ENCODE measurements at regions not wholly inside any gene's neighbourhood (a gene's known extent, or its start where the extent isn't known, plus 50 kb on each side); places are given as distances from the start of the nearest gene placed in this dataset.

DNA sequence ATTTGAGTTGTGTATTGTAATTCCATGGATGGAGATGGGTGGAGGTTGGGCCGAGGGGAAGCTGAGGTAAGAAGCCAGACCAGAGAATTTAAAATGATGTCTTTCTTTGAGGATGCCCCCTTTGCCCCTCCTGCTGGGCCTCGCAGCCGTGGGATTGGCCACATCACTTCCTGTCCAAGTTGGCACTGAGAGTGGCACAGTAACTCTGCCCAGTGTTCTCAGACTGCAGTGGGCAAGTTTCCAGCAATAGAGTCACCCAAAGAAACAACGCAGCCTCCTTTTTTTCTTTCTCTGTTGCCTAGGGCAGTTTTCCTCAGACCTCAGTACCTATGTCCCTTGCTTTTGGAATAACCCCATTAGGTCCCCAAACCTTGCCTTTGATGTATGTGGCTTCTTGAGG, 306.6 kb upstream of the DMRT1 start:
- Histone ChIP-seq H3K4me1 (ENCODE audit: control insufficient read depth, insufficient read depth, low read length) (peaks cover 3% of the 10 kb centered on the region), H3K27ac (ENCODE audit: low read depth, low read length) (no peak overlapping the region), H3K36me3 (ENCODE audit: control insufficient read depth, insufficient read depth, low read length) (no peaks in the 10 kb centered on the region), H3K9ac (ENCODE audit: low read length) (no peak overlapping the region), H3K27me3 (ENCODE audit: control insufficient read depth, insufficient read depth, low read length) (no peaks in the 10 kb centered on the region), H3K4me3 (ENCODE audit: low read length) (no peak overlapping the region)

DNA sequence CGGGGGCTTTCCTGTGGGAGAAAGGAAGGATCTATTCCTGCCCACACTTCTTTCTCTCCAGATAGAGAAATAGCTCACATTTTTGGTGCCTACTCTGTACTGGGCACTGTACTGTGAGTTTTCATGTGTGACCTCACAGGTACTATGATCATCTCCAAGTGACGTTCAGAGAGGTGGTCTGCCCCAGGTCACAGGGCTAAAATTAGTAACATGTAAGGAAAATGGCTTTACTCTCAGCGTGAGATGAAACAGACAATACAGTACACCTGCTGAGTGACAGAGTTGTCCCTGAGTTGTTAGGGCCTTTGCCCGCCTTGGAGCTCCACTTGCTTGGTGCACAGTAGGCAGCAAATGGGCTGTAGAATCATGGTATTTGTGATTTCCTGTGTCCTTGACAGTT, 306.1 kb upstream of the DMRT1 start:
- Histone ChIP-seq H3K36me3 (ENCODE audit: control insufficient read depth, insufficient read depth, low read length) (no peaks in the 10 kb centered on the region), H3K9ac (ENCODE audit: low read length) (no peak overlapping the region), H3K4me1 (ENCODE audit: control insufficient read depth, insufficient read depth, low read length) (peaks cover 3% of the 10 kb centered on the region), H3K27me3 (ENCODE audit: control insufficient read depth, insufficient read depth, low read length) (no peaks in the 10 kb centered on the region), H3K4me3 (ENCODE audit: low read length) (no peak overlapping the region), H3K27ac (ENCODE audit: low read depth, low read length) (no peak overlapping the region)

DNA sequence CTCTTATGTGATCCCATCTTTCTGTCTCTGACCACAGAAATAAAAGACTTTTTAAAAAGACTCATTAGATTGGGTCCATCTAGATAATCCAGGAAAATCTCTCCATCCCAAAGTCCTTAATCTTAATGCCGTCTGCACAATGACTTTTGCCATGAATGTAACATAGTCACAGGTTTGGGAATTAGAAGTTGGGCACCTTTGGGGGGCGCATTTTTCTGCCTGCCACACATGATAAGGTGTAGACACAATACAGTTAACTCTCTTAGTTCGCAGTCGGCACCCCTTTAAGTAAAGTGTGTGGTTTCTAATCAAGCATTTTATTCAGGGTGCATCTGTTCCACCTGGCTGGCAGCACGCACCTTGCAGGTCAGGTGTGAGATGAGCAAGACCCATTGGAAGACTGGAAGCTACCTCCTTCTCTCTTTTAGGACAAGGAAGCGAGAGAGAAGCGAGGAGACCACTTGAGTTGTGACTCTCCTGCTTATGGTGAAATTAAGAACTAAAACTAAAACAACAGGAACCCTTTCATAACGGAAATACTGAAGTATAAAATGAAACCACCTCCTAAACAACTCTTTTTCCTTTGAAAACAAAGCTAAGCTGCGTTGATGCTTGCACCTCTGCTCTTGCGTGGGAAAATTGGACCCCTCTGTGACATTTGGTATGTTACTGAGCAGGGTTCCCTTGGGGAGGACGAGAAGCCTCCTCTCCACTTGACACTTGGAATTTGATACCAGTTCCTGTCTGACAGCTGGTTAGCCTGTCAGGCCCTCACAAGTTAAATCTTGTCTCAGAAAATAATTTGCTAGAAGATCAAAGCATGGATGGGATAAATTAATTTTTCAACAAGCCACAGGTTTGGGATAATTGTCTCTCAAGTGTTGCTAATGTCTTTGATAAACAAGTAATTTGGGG, 304.6 kb upstream of the DMRT1 start:
- H3K4me1 ChIP-seq (ENCODE audit: control insufficient read depth, insufficient read depth, low read length) = peaks cover 2% of the 10 kb centered on the region
- H3K36me3 ChIP-seq (ENCODE audit: control insufficient read depth, insufficient read depth, low read length) = no peaks in the 10 kb centered on the region
- H3K27me3 ChIP-seq (ENCODE audit: control insufficient read depth, insufficient read depth, low read length) = no peaks in the 10 kb centered on the region
- no peak overlapping the region for H3K4me3 ChIP-seq (ENCODE audit: low read length)
- no peak overlapping the region for H3K9ac ChIP-seq (ENCODE audit: low read length)
- H3K27ac ChIP-seq (ENCODE audit: low read depth, low read length) = no peak overlapping the region

DNA sequence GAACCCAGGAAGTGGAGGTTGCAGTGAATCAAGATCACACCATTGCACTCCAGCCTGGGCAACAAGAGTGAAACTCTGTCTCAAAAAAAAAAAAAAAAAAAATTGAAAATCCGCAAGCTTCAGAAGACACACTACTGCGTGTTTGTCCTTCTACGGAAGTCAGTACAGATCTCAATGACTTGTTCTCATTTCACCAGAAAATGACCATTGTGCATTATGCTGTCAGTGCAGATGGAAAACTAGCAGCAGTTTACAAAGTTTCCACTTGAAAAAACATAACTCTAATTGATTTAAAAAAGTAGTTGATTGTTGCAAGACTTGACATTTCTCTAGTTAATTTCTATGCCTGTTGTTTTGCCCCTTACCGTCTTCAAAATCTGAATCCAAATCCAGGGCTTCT, 298.0 kb upstream of the DMRT1 start:
- no peaks in the 10 kb centered on the region for H3K27me3 ChIP-seq (ENCODE audit: control insufficient read depth, insufficient read depth, low read length)
- H3K36me3 ChIP-seq (ENCODE audit: control insufficient read depth, insufficient read depth, low read length) = no peaks in the 10 kb centered on the region
- H3K9ac ChIP-seq (ENCODE audit: low read length) = no peak overlapping the region
- H3K4me3 ChIP-seq (ENCODE audit: low read length) = no peak overlapping the region
- H3K27ac ChIP-seq (ENCODE audit: low read depth, low read length) = no peak overlapping the region
- peaks cover 4% of the 10 kb centered on the region for H3K4me1 ChIP-seq (ENCODE audit: control insufficient read depth, insufficient read depth, low read length)

DNA sequence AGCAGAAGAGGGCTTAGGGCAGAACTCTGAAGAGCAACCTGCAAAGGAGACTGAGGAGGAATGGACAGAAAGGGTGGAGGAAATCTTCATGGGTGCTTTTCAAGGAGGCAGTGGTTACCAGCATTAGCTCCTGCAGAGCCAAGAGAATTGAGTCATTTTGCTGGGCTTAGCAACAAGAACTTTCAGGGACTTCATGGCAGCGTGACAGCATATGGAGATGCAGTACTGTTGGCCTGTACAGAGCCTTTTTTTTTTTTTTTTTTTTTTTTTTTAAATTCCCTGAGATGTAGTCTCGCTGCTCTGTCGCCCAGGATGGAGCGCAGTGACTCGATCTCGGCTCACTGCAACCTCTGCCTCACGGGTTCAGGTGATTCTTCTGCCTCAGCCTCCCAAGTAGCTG, 296.0 kb upstream of the DMRT1 start:
- H3K9ac ChIP-seq (ENCODE audit: low read length) = no peak overlapping the region

DNA sequence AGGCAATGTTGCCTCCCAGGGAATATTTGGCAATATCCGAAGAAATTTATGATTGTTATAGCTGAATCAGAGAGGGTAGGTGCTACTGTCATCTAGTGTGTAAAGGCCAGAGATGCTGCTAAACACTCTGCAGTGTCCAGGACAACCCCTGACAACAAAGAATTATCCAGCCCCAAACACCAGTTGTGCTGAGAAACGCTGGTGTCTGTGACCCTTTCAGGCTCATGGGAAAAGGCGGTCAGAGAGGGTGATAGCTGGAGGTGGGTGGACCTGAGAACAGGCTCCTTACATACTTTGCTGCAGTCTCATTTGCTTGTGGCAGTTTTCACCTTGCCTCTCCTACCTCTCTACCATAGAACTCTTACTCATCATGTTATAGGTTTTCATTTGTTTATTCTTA, 295.3 kb upstream of the DMRT1 start:
- Histone ChIP-seq H3K9ac (ENCODE audit: low read length) (no peak overlapping the region), H3K27ac (ENCODE audit: low read depth, low read length) (no peak overlapping the region), H3K27me3 (ENCODE audit: control insufficient read depth, insufficient read depth, low read length) (no peaks in the 10 kb centered on the region), H3K4me3 (ENCODE audit: low read length) (no peak overlapping the region), H3K4me1 (ENCODE audit: control insufficient read depth, insufficient read depth, low read length) (peaks cover 4% of the 10 kb centered on the region), H3K36me3 (ENCODE audit: control insufficient read depth, insufficient read depth, low read length) (no peaks in the 10 kb centered on the region)

More for the DNA sequence above, 296.0 kb upstream of the DMRT1 start:
- Histone ChIP-seq H3K27ac (ENCODE audit: low read depth, low read length) (no peak overlapping the region), H3K4me3 (ENCODE audit: low read length) (no peak overlapping the region), H3K27me3 (ENCODE audit: control insufficient read depth, insufficient read depth, low read length) (no peaks in the 10 kb centered on the region), H3K4me1 (ENCODE audit: control insufficient read depth, insufficient read depth, low read length) (peaks cover 4% of the 10 kb centered on the region), H3K36me3 (ENCODE audit: control insufficient read depth, insufficient read depth, low read length) (no peaks in the 10 kb centered on the region)

DNA sequence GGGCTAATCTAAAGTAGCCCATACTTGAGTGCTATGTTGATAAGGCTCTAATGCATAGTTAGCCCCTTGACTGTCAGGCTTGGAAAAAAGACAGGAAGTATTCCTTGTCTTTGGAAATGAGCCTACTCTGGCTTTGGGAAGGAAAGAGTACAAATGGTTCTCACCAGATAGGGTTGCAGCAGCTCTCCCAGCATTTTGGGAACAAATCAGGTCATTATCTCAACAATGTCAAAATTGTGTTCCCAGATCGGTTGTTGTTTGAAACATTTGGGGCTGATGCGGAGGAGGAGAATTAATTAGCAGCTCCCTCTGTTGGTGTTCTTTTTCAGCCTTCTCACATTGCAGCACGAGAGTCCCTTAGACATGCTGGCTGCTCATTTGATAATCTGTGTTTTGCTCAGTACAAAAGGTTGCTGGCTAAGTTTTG, 294.7 kb upstream of the DMRT1 start:
- no peak overlapping the region for H3K4me3 ChIP-seq (ENCODE audit: low read length)

DNA sequence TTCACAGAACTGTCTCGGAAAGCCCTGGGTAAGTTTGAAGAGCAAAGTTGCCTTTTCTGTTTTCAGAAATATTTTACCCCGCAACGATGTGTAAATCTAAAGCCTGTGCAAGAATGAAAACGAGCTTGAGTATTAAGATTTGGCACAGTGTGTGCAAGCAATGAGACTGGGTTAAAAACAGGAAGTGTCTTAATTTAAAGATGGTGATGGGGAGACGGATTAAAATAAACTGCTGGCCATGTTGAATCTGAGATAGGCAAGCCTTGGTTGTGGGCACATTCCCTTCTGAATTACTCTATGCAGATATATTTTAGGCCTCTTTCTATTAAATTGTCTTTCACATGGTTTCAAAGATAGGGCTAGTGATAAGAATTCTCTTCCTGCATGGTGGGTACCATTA, 294.2 kb upstream of the DMRT1 start:
- Histone ChIP-seq H3K4me3 (ENCODE audit: low read length) (no peak overlapping the region), H3K4me1 (ENCODE audit: control insufficient read depth, insufficient read depth, low read length) (peaks cover 4% of the 10 kb centered on the region), H3K27me3 (ENCODE audit: control insufficient read depth, insufficient read depth, low read length) (no peaks in the 10 kb centered on the region), H3K9ac (ENCODE audit: low read length) (no peak overlapping the region), H3K36me3 (ENCODE audit: control insufficient read depth, insufficient read depth, low read length) (no peaks in the 10 kb centered on the region), H3K27ac (ENCODE audit: low read depth, low read length) (no peak overlapping the region)

More for the DNA sequence above, 294.7 kb upstream of the DMRT1 start:
- Histone ChIP-seq H3K9ac (ENCODE audit: low read length) (no peak overlapping the region), H3K27me3 (ENCODE audit: control insufficient read depth, insufficient read depth, low read length) (no peaks in the 10 kb centered on the region), H3K27ac (ENCODE audit: low read depth, low read length) (no peak overlapping the region), H3K4me1 (ENCODE audit: control insufficient read depth, insufficient read depth, low read length) (peaks cover 4% of the 10 kb centered on the region), H3K36me3 (ENCODE audit: control insufficient read depth, insufficient read depth, low read length) (no peaks in the 10 kb centered on the region)

DNA sequence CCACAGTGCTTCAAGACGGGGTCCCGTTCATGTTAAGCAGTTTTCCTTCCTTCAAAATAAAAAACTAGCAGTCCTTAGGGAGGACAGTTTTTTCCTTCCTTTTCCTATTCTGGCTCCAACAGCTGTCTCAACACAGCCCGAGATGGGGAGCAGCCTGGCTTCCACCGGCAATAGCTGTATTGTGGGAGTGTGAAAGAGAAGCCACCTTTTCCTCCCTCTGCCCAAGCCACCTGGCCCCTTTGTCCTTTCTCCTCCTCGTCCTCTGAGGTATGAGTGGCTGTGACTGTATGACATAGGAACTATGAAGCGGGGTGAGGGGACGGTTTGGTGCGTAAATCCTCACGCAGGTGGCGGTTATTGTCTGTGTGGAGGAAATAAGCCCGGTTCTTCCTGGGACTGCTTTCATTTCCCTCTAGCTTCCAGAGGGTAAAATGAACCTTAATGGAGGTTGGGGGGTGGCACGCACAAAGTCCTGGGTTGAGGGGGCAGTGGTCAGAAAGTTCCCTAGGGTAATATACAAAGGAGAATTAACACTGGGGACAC, 292.0 kb upstream of the DMRT1 start:
- Histone ChIP-seq H3K9ac (ENCODE audit: low read length) (no peak overlapping the region), H3K4me1 (ENCODE audit: control insufficient read depth, insufficient read depth, low read length) (peaks cover 4% of the 10 kb centered on the region), H3K27ac (ENCODE audit: low read depth, low read length) (no peak overlapping the region), H3K36me3 (ENCODE audit: control insufficient read depth, insufficient read depth, low read length) (no peaks in the 10 kb centered on the region), H3K4me3 (ENCODE audit: low read length) (no peak overlapping the region), H3K27me3 (ENCODE audit: control insufficient read depth, insufficient read depth, low read length) (no peaks in the 10 kb centered on the region)

DNA sequence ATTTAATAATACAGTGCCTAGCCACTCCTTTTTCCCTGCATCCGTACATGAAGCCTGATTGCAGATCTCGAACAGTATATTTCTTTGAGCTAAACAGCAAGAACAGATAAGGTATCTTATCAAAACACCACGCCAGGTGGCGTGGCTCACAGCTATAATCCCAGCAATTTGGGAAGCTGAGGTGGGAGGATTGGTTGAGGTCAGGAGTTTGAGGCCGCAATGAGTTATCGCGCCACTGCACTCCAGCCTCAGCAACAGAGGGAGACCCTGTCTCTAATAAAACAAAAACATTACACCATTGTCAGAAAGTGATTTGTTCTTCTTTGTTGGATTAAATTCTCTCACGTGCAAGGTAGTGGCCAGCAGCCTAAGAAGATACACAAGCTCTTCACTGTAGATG, 291.2 kb upstream of the DMRT1 start:
- H3K9ac ChIP-seq (ENCODE audit: low read length) = no peak overlapping the region
- H3K4me1 ChIP-seq (ENCODE audit: control insufficient read depth, insufficient read depth, low read length) = peaks cover 4% of the 10 kb centered on the region
- H3K4me3 ChIP-seq (ENCODE audit: low read length) = no peak overlapping the region
- H3K27me3 ChIP-seq (ENCODE audit: control insufficient read depth, insufficient read depth, low read length) = no peaks in the 10 kb centered on the region
- H3K36me3 ChIP-seq (ENCODE audit: control insufficient read depth, insufficient read depth, low read length) = no peaks in the 10 kb centered on the region
- no peak overlapping the region for H3K27ac ChIP-seq (ENCODE audit: low read depth, low read length)

DNA sequence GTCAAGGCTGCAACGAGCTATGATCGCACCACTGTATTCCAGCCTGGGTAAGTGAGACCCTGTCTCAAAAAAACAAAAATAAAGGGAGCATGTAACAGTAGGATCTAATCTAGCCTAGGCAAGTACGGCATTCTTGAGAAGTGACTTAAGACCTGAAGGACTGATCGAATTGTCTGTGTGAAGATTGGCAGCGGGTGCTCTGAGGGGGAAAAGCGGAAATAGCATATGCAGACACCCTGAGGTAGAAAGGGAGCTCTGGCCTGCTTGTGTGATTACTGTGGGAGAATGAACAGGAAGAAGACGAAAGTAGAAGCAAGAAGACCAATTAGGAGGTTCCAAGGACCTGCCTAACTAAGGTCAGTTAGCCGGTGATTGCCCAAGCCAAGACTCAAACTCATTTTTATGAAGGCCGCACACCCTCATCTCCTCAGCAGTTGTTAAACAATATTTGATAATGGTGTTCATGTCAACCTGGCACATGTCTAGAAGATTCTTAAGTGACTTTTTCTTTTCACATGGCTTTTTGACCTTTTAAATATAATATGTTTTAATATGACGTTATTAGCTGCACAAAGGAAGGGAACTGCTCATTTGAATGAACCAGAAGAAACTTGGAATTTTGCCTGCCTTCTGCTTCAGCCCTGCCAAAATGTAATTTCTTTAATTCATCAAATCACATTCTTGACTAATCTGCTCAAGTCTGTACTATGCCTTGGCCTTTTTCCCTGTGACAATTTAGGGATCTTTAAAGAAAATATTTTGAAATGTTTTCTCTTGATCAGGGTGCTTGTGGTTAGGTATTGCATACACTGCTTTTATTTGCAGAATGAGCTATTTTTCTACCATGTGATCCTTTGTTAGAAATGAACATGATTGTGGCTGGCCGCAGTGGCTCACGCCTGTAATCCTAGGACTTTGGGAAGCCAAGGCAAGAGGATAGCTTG, 289.2 kb upstream of the DMRT1 start:
- no peak overlapping the region for H3K27ac ChIP-seq (ENCODE audit: low read depth, low read length)
- H3K9ac ChIP-seq (ENCODE audit: low read length) = no peak overlapping the region
- H3K4me1 ChIP-seq (ENCODE audit: control insufficient read depth, insufficient read depth, low read length) = no peaks in the 10 kb centered on the region

DNA sequence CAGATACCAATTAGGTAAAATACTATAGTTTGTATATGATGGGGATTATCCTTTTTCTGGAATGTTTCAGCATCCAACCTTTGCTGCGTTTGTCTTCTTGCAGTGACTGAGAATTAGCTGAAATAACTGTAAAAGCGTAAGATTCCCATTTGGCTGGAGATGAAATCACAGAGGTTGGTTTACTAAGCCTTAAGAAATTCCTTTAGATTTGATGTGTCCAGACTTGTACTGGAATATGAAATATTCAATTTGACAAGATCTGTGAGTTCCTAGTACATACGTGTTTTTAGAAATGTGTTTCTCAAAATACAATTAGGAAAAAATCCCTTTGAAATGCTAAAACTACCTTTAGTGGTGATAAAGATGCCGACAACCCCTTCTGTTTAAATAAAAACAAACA, 286.0 kb upstream of the DMRT1 start:
- no peaks in the 10 kb centered on the region for H3K27me3 ChIP-seq (ENCODE audit: control insufficient read depth, insufficient read depth, low read length)
- no peak overlapping the region for H3K4me3 ChIP-seq (ENCODE audit: low read length)
- no peaks in the 10 kb centered on the region for H3K36me3 ChIP-seq (ENCODE audit: control insufficient read depth, insufficient read depth, low read length)
- no peak overlapping the region for H3K9ac ChIP-seq (ENCODE audit: low read length)
- H3K27ac ChIP-seq (ENCODE audit: low read depth, low read length) = no peak overlapping the region
- H3K4me1 ChIP-seq (ENCODE audit: control insufficient read depth, insufficient read depth, low read length) = no peaks in the 10 kb centered on the region

More for the DNA sequence above, 289.2 kb upstream of the DMRT1 start:
- H3K27me3 ChIP-seq (ENCODE audit: control insufficient read depth, insufficient read depth, low read length) = no peaks in the 10 kb centered on the region
- no peak overlapping the region for H3K4me3 ChIP-seq (ENCODE audit: low read length)
- H3K36me3 ChIP-seq (ENCODE audit: control insufficient read depth, insufficient read depth, low read length) = no peaks in the 10 kb centered on the region
